Astrocyte (in vitro differentiated cells and primary cell): ENCODE measurements at regions not wholly inside any gene's neighbourhood (a gene's known extent, or its start where the extent isn't known, plus 50 kb on each side); places are given as distances from the start of the nearest gene placed in this dataset.
A peak's percentile ranks its signal among the peaks of the same experiment; 100 is the strongest.

ENCODE experiments used
- DNase-seq: peaks from one replicate; pipeline ENCODE4 v3.0.0-alpha.2; 2010; ENCODE audit warnings: low read depth
- FAIRE-seq: peaks from 2 replicates; lab custom pipeline; 2011; peaks lifted over from hg19 to GRCh38; lab: Jason Lieb, UNC
- H2AFZ ChIP-seq: 2 replicates; pipeline ENCODE4 v1.6.0; 2012; ENCODE audit warnings: low read depth, low read length, inconsistent platforms
- H3K27ac ChIP-seq: 2 replicates; pipeline ENCODE4 v1.5.1; 2011; ENCODE audit warnings: low read depth, low read length, inconsistent platforms
- H3K27me3 ChIP-seq: 2 replicates; pipeline ENCODE4 v1.6.0; 2011; ENCODE audit warnings: low read length, inconsistent platforms; ENCODE audit not compliant: insufficient read depth
- H3K36me3 ChIP-seq: 2 replicates; pipeline ENCODE4 v1.5.1; 2011; ENCODE audit warnings: low read length, inconsistent platforms; ENCODE audit not compliant: insufficient read depth
- H3K4me1 ChIP-seq: 2 replicates; pipeline ENCODE4 v1.5.1; 2011; ENCODE audit warnings: low read length, inconsistent platforms; ENCODE audit not compliant: insufficient read depth
- H3K4me2 ChIP-seq: 2 replicates; pipeline ENCODE4 v1.6.0; 2012; ENCODE audit warnings: low read length, inconsistent platforms
- H3K4me3 ChIP-seq: 2 replicates; pipeline ENCODE4 v1.5.1; 2011; ENCODE audit warnings: low read depth, mild to moderate bottlenecking, low read length, inconsistent platforms; ENCODE audit not compliant: insufficient read depth
- H3K79me2 ChIP-seq: 2 replicates; pipeline ENCODE4 v1.6.0; 2012; ENCODE audit warnings: mild to moderate bottlenecking, low read length, inconsistent platforms; ENCODE audit not compliant: insufficient read depth
- H3K9ac ChIP-seq: 2 replicates; pipeline ENCODE4 v1.6.0; 2012; ENCODE audit warnings: mild to moderate bottlenecking, low read length, inconsistent platforms
- H3K9me3 ChIP-seq: 2 replicates; pipeline ENCODE4 v1.5.1; 2012; ENCODE audit warnings: low read depth, mild to moderate bottlenecking, low read length, inconsistent platforms; ENCODE audit not compliant: insufficient read depth
- H4K20me1 ChIP-seq: 2 replicates; pipeline ENCODE4 v1.6.0; 2012; ENCODE audit warnings: low read length, inconsistent platforms; ENCODE audit not compliant: insufficient read depth
- H3K27ac Mint-ChIP-seq: one replicate; pipeline ENCODE4 v1.8.0; 2021; ENCODE audit warnings: mild to moderate bottlenecking, mixed read lengths; ENCODE audit not compliant: unreplicated experiment
- H3K27me3 Mint-ChIP-seq: one replicate; pipeline ENCODE4 v1.8.0; 2021; ENCODE audit warnings: low read depth, mixed read lengths; ENCODE audit not compliant: unreplicated experiment
- H3K36me3 Mint-ChIP-seq: one replicate; pipeline ENCODE4 v1.8.0; 2021; ENCODE audit warnings: low read depth, mixed read lengths; ENCODE audit not compliant: unreplicated experiment
- H3K4me1 Mint-ChIP-seq: one replicate; pipeline ENCODE4 v1.8.0; 2021; ENCODE audit warnings: low read depth, mixed read lengths; ENCODE audit not compliant: unreplicated experiment
- H3K4me3 Mint-ChIP-seq: one replicate; pipeline ENCODE4 v1.8.0; 2021; ENCODE audit warnings: mild to moderate bottlenecking, moderate library complexity, mixed read lengths; ENCODE audit not compliant: unreplicated experiment
- H3K9me3 Mint-ChIP-seq: one replicate; pipeline ENCODE4 v1.8.0; 2021; ENCODE audit warnings: mild to moderate bottlenecking, mixed read lengths; ENCODE audit not compliant: unreplicated experiment
- EZH2 ChIP-seq: IDR thresholded peaks from 2 replicates; pipeline ENCODE4 v1.6.1; 2012; ENCODE audit warnings: mild to moderate bottlenecking, low read length, inconsistent platforms; ENCODE audit not compliant: insufficient read depth
- TF ChIP-seq, protein P1 (sequence below): IDR thresholded peaks from 2 replicates; pipeline ENCODE4 v1.5.1; 2011; ENCODE audit warnings: low read depth, mild to moderate bottlenecking, inconsistent platforms, low read length, moderate library complexity; ENCODE audit not compliant: insufficient read depth

DNA sequence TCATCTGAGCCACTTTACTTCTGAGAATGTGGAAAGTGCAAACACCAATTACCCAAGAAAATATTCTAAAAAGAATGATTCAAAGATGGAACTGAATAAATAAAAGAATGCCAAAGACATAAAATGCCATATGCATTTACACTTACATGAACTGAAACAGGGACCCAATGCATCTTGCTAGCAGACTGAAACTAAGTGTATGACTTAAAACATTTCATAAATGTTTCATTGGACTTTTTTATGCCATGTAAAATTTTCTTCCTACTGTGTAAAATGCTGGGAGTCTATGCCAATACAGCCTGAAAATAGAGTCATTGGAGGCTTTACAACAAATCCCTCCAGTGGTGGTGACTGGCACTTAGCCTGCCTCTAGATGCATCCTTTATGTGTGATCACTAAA is 735.1 kb upstream of the CCDC54 start:
- Histone ChIP-seq H3K79me2 (no peaks in the 10 kb centered on the region), H3K4me2 (no peak overlapping the region), H4K20me1 (no peaks in the 10 kb centered on the region), H3K9ac (no peak overlapping the region), H3K4me1 (no peaks in the 10 kb centered on the region), H3K27me3 (no peaks in the 10 kb centered on the region), H2AFZ (no peak overlapping the region), H3K36me3 (no peaks in the 10 kb centered on the region), H3K4me3 (no peak overlapping the region), H3K27ac (no peak overlapping the region), H3K9me3 (no peaks in the 10 kb centered on the region)
- FAIRE-seq: no peak
- Mint-ChIP-seq H3K27me3 (no peaks in the 10 kb centered on the region), H3K9me3 (peaks cover 4% of the 10 kb centered on the region), H3K4me1 (no peaks in the 10 kb centered on the region), H3K27ac (no peak overlapping the region), H3K4me3 (no peak overlapping the region), H3K36me3 (no peaks in the 10 kb centered on the region)
- DNase-seq: no peak
- TF ChIP-seq EZH2: no peak
- TF ChIP-seq, protein P1, sequence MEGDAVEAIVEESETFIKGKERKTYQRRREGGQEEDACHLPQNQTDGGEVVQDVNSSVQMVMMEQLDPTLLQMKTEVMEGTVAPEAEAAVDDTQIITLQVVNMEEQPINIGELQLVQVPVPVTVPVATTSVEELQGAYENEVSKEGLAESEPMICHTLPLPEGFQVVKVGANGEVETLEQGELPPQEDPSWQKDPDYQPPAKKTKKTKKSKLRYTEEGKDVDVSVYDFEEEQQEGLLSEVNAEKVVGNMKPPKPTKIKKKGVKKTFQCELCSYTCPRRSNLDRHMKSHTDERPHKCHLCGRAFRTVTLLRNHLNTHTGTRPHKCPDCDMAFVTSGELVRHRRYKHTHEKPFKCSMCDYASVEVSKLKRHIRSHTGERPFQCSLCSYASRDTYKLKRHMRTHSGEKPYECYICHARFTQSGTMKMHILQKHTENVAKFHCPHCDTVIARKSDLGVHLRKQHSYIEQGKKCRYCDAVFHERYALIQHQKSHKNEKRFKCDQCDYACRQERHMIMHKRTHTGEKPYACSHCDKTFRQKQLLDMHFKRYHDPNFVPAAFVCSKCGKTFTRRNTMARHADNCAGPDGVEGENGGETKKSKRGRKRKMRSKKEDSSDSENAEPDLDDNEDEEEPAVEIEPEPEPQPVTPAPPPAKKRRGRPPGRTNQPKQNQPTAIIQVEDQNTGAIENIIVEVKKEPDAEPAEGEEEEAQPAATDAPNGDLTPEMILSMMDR: no peak

DNA sequence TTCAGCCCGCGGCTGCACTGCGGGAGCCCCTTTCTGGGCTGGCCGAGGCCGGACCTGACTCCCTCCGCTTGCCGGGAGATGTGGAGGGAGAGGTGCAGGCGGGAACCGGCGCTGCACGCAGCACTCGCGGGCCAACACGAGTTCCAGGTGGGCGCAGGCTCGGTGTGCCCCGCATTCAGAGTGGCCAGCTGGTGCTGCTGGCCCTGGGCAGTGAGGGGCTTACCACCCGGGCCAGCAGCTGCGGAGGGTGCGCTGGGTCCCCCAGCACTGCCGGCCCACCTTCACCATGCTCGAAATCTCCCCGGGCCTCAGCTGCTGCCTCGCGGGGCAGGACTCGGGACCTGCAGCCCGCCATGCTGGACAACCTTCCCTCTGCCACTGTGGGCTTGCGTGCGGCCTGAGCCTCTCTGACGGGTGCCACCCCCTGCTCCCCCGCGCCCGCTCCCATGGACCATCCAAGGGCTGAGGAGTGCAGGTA is 733.5 kb upstream of the CCDC54 start:
- H3K4me1 Mint-ChIP-seq: no peaks in the 10 kb centered on the region
- Histone ChIP-seq H3K27me3 (no peaks in the 10 kb centered on the region), H3K36me3 (no peaks in the 10 kb centered on the region), H3K4me3 (no peak overlapping the region), H4K20me1 (no peaks in the 10 kb centered on the region), H3K9me3 (no peaks in the 10 kb centered on the region), H3K9ac (no peak overlapping the region), H3K79me2 (no peaks in the 10 kb centered on the region), H2AFZ (no peak overlapping the region), H3K4me2 (no peak overlapping the region), H3K27ac (no peak overlapping the region), H3K4me1 (no peaks in the 10 kb centered on the region)
- TF ChIP-seq EZH2: no peak
- TF ChIP-seq, protein P1: no peak
- no peak for FAIRE-seq
- peaks cover 4% of the 10 kb centered on the region for H3K9me3 Mint-ChIP-seq
- H3K27me3 Mint-ChIP-seq: no peaks in the 10 kb centered on the region
- no peak for DNase-seq
- H3K27ac Mint-ChIP-seq: no peak overlapping the region
- H3K4me3 Mint-ChIP-seq: no peak overlapping the region
- no peaks in the 10 kb centered on the region for H3K36me3 Mint-ChIP-seq

DNA sequence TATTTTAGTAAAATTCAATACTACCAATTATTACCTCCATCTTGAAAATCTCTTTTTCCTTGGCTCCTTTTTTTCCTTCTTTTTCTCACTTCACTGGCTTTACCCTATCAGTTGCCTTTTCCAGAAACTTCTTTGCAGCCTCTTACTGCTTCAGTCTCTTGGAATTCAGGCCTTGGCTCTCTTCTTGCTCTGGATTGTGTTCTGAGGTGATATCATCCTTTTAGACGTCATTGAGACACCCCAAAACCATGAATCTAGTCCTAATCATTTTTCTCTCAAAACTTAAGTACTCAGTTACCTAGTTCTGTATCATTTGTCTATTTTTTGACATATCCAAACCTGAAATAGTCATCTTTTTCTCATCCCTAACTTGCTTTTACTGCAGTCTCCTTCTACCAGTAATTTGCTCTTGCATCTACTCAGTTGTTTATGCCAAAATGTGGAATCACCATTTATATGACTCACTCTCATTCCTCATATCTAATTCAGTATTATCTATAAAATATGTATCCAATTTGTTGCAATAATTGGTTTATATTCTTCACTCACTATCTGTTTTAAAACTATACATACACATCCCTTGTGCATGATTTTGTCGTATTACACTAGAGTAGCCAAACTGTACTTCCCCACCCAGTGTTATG is 703.2 kb upstream of the CCDC54 start:
- Histone ChIP-seq H3K79me2 (no peaks in the 10 kb centered on the region), H3K4me2 (no peak overlapping the region), H3K9ac (no peak overlapping the region), H3K27me3 (no peaks in the 10 kb centered on the region), H3K27ac (no peak overlapping the region), H3K4me3 (no peak overlapping the region), H4K20me1 (no peaks in the 10 kb centered on the region), H2AFZ (no peak overlapping the region), H3K9me3 (no peaks in the 10 kb centered on the region), H3K4me1 (no peaks in the 10 kb centered on the region), H3K36me3 (no peaks in the 10 kb centered on the region)
- FAIRE-seq (no peak), DNase-seq (peak; percentile 16)
- no peak overlapping the region for H3K4me3 Mint-ChIP-seq
- H3K4me1 Mint-ChIP-seq: no peaks in the 10 kb centered on the region
- no peaks in the 10 kb centered on the region for H3K27me3 Mint-ChIP-seq
- H3K27ac Mint-ChIP-seq: no peak overlapping the region
- H3K9me3 Mint-ChIP-seq: no peaks in the 10 kb centered on the region
- H3K36me3 Mint-ChIP-seq: no peaks in the 10 kb centered on the region
- TF ChIP-seq, protein P1: no peak
- TF ChIP-seq EZH2: no peak
